ENCODE measurements at regions not wholly inside any gene's neighbourhood (a gene's known extent, or its start where the extent isn't known, plus 50 kb on each side); places are given as distances from the start of the nearest gene placed in this dataset.

DNA sequence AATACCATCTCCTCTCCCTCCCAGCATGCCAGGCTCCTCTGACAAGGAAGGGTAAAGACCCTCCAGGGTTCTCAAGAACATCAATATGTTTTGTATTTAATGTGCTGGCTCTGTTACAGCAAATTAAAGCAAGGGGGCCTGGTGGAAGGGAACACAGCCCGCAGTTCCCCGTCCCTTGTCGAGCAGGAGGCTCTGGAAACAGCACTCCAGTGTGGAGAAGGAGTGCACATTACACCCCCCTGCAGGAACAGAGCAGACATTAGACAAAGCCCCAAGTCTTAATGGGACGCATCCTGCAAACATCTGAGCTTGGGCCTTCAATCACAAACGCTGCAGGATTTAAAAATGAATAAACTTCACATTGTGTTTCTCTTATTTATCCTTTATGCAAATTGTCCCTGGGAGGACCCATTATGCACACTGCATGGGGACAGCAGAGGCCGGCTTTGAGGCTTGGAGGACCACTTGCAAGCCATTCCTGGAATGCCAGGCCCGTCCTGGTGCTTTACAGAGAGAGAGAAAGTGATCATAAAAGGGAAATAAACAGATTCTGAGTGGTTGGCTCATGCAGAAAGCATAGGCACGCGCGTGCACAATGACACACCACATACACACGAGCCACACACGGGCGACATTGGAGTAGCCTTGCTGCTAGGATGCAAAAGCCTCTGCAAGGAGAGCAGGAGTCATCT is 328.7 kb downstream of the SMAD2 start:
- DNase-seq (ENCODE audit: low read depth): no peak

DNA sequence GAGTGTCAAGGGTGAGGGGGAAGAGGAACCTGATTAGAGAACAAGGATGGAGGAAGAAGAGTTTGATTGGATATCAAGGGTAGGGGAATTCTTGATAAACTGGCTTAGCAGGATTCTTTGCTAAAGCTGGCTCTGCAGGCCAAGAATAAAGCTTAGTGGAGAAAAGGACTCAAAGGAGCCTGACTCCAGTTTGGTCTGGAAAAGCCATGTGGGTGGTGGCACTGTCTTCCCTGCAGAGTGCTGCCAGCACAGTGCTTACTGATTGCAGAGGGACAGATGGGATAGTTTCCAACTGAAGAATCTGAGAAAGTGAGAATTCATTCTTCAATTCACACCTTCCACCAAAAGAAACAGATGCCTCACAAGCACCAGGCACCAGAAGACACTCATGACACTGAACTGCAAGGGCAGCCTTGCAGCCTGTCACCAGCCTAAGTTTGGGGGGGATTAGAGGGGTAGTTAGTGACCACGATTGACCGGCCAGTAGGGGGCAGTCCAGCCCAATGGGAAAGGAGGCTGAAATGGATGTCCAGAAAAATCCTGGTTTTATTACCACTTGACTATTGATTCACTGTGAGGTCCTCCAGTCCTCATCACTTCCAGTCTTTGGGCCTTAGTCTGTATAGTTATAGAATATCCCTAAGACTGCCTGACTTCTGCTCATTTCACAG is 334.5 kb downstream of the SMAD2 start:
- no peak for DNase-seq (ENCODE audit: low read depth)

DNA sequence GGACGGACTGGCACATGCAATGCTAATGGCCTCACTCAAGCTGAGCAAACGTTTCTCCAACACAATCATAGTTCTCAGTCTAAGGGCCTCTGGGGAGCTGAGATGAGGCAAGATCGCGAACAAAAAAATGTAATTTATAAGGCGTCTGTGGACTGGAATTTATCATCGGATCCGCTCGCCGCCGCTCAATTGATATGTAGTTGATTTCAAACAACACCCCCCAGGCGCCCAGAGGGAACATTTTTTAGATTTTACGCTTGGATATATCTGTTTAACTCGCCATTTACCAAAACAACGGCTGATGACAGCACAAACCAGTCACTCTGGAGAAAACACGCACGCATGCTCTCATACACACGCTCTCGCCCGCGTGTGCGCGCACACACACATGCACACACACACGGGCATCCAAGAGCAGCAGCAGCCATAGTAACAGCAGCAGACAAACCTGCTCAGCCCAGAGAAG is 335.8 kb downstream of the SMAD2 start:
- DNase-seq (ENCODE audit: low read depth): no peak

DNA sequence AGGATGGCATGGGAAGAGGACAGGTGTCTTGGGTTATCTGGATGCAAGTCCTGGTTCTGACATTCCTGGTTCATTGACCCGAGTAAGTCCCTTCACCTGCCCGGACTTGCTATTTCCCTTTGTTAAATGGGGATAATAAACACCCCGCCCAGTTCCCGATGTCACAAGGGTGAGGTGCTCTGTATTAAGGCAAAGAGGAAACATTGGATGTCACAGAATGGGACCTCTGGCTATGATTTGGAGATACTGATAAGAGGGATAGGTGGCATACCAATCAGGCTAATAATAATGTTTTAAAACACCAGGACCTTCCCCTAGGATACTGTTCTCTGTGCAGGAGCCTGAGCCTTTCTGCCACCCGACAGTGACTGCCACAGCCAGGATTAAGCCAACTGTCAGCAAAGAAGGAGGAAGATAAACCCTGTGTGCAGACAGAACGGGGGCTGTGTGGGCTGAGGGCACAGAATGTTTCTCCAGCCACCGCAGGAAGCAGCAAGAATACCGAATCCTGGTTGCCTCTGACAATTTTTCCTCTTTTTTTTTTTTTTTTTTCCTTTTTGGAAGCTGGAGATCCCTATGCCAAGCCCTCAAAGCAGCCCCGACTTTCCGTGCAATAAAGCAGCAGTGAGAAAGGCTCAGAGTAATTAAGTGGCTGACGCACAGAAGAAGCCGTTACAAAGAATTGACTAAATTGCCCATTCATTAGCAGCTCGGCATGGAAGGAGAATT is 336.6 kb downstream of the SMAD2 start:
- DNase-seq (ENCODE audit: low read depth): no peak

DNA sequence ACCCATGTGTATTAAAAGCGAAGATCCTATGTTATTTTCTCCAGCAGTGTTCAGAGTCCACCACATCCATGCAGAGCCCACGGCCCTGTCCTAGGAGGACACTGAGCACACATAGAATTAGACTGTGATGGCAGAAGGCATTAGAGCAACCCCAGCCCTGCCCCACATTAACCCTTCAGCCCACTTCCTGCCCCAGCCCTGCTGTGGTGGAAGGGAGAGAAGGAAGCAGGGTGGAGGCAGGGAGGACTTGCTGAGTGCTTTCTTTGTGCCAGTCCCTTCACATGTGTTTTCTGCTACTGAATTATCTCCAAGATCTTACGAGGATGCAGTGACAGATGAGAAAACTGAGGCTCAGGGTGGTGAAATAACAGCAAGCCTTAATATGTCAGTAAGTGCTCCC is 339.0 kb downstream of the SMAD2 start:
- no peak for DNase-seq (ENCODE audit: low read depth)

DNA sequence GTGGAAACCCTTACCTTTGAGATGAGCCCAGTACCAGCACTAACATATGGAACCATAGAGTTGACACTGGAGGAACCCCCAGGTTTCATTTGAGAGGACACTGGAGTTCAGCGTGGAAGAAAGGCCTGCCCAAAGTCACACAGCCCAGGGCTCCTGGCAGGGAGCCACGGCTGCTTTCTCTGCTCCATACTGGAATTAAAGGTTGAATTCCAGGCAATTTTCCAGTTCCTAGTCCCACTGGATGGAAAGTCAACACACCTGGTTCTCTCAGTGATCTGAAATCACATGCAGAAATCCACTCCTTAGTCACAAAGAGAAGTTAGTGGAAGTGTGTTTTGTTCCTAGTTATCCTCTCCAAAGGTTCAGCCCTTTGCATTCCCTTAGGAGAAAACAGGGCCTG is 336.1 kb upstream of the SKOR2 start:
- DNase-seq (ENCODE audit: low read depth): no peak

DNA sequence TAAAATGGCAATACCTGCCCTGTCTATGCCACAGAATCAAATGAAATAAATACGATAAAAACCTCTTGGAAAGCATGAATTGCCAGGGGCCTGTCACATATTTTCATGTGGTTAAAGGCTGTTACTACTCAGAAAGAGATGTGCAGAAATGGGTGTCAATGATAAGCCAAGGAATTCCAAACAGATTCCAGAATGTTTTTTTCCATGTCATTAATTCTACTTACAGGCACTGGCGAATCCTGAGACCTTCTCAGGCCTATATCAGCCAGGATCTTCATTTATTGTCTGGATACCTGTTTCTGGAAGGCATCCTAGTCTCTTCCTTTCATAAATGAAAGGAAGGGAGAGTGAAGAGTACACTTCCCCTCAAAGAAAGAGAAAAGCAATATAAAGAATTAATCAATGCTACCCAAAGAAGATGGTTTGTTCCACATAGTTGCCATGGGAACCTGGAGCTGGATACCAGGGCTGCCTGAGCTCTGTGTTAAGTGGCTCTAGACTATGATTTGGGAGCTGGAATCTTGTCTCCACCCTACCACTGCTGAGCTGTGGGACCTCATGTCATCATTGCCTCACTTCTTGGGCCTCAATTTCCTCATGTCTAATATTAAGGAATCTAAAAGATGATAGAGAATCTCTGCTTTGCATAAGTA is 335.1 kb upstream of the SKOR2 start:
- no peak for DNase-seq (ENCODE audit: low read depth)

DNA sequence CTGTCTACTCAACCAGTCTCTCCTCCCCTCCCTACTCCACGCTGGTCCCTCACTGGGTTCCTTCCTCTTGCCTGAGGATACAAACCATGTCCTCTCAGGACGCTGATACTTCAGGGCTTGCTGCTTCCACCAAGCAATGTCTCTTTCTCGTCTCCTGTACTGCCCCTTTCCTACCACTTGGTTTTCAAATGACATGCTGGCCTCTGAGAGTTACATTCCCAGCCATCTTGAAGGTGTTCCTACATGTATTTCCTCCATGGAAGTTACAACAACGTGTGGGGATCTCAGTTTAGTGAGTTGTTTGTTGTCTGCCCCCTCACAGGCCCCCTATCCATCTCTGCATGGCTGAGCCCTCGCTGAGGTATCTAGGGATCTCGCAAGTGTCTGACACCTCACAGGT is 334.5 kb upstream of the SKOR2 start:
- no peak for DNase-seq (ENCODE audit: low read depth)

DNA sequence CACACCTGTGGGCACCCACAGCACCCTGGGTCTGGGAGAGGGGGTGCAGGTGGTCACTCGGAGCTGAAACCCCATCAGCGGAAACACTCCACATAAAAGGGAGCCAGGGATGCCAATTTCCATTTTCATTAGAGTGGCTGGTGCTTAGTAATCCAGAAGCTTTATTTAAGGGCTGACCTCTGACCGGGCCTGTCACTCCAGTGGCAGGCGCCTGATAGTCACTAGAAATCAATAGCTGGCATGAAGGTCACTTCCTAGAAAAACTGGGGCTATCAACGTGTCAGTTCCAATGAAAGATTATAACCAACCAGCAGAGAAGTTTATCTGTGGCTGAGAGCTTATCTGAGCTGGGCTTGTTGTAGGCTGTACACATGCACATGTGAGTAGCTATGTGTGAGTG is 333.7 kb upstream of the SKOR2 start:
- DNase-seq (ENCODE audit: low read depth): no peak

DNA sequence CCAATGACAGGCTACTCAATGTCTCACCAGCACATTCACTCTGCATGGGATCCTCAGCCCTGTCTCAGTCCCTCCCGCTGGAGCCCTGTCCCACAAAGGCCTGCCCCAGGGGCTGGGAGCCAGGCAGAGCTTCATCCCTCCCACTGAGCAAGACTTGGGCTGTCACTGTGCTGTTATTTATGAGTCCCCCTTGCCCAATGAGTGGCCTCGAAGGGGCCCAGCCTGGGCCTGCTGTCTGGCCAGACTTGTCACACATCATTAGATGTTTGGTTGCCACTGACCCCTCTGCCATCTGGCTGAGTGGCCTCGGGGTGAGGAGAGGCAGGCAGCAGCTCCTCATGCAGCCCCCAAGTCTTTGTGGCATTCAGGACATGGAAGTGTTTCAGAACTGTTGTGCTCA is 330.6 kb upstream of the SKOR2 start:
- no peak for DNase-seq (ENCODE audit: low read depth)

DNA sequence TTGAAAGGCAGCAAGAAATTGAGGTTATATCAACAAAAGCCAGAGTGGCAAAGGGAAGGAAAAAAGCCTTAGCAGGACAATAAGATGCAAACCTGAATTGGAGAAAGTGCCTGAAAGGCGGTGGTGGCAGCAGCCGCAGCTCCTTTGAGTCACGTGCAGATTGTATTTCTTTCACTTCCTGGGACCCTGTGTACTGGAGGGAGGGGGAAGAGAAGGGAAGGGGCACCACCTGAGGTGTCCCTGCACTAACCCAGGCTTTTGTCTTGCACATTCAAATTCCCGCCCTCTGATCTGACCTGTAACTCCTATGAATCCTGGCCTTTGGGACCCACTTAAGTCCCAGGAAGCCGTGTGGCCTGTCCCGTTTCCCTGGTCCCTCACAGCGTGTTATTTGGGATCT is 326.1 kb upstream of the SKOR2 start:
- DNase-seq (ENCODE audit: low read depth): no peak

DNA sequence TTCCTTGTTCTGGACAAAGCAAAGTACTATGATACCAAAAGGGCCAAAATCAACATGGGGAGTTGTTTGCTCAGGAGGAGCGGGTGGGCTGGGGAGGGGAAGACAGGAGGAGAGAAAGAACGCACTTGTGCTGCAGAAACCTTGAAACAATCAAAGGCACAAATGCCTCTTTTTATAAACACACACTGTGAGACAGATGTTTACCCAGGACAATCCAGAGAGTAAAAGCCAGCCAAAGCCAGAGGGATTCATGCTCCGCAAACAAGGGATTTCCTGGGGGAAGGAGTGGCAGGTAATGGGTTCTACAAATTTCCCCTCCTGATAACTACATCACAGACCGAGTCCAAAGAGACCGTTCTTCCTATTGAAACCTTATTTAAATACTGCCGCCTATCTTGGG is 323.5 kb upstream of the SKOR2 start:
- DNase-seq (ENCODE audit: low read depth): no peak

DNA sequence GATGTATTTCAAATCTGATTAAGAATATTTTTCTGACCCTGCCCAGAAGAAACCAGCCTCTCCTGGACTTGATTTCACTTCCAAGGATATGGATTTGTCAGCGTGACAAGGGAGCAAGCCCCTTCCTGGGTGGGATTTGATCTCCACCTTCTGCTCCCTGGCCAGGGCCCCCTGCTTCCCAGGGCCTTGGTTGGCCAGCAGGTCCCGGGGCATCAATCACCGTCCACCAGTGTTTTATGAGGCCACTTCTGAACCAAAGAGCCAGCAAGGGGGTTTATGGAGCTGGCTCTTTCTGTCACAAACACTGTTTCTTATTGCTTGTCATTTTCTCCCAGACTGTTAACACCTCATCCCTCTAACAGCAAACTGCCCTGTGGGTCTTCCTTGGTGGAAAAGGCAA is 320.5 kb upstream of the SKOR2 start:
- DNase-seq (ENCODE audit: low read depth): no peak

DNA sequence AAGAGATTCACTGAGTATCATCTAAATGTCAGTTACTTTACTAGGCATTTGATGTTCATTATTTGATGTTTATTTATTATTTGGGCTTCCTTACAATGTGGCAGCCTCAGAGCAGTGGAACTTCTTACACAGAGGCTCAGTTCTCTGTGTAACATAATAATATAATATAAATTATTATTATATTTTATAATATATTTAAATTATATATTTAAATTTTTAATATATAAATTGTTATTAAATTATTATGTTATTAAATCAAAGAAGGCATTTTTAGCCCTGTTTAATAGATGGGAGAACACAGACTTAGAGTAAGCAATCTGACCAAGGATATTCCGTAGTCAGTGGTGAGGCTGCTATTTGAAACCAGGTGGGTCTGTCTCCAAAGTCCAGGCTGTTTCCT is 315.3 kb upstream of the SKOR2 start:
- DNase-seq (ENCODE audit: low read depth): no peak

DNA sequence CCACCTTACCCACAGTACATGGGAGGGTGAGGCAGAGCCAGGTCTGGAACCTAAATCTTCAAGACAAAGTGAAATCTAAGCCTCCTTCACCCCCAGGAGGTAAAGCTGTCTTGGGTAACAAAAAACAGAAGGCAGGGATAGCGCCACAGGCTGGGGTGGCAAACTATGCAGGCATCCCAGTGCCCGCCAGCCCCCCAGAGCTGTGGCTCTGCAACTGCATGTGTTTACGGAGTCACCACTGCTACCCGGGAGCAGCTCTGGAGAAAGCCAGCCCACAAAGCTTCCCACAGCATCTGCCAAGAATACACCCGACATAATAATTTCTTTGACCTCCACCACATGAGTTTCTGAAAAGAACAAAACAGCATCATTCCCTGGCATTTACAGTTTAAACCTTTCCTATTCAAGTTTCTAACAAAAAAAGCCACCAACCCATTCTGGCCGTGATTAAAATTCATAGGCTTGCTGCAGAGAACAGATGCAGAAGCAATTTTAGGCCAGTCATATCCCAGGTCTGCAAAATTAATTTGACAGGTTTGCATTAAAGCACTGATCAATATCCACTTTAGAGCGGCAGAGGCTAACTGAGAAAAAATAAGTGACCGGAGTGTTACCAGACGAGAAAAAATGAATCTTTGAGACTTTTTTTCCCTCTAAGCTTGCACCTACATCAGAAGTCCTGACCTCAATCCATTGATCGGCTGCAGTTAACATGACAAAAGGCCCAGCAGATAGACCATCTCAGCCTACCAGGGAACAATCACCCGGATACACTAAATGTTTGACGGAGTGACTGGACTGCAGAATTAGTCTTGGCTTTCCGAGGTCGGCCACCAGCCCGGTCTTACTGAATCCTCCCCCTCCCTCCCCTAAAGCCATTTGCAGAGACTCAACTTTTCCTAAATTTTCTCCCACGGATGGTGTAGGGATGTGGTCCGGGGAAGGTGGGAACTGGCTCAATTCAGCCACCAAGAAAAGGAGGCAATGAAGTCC is 309.6 kb upstream of the SKOR2 start:
- DNase-seq (ENCODE audit: low read depth): no peak

DNA sequence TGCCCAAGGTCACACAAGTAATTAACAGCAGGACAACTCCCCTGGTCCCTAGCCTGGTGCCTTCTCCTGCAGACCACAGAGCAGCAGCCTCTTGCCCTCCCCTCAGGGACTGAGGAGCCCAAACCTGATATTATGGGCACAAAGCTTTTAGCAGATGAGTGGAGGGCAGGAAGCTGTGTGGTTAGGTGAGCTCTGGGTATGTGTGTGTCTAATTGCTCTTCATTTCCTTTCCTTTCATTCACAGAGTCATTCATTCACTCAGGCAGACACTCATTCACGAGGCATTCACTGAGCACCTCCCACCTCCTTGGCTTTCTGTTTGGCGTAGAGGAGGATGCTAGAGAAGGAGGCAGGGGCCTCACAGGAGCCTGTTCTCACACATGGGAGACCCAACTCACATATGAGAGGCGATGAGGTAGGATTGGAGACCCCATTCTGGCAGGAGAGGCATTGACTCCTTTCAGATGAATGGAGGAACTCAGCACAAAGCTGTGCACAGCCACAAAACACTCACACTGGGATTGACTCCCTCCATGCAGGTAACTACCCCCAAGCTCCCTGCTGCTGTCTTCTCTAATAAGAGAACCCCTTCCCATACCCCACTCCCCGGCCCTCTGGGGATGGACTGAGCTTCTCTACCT is 306.8 kb upstream of the SKOR2 start:
- no peak for DNase-seq (ENCODE audit: low read depth)

DNA sequence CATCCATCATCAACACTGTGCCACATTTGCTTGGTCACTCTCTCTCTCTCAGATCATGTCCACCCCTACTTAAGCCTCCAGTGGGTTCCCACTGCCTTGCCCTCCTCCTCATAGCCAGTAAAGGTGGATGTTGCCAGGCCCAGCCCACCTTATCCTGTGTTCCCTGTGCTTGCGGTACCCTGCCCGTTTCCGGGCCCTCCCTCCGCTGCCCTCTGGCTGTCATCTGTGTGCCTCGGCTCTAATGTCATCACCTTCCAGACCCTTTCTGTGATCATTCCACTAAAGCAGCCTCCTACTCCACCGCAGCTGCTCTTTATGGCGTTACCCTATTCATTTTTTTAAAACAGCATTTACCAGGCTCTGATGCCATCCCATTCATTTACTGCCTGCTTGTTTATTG is 305.7 kb upstream of the SKOR2 start:
- no peak for DNase-seq (ENCODE audit: low read depth)

DNA sequence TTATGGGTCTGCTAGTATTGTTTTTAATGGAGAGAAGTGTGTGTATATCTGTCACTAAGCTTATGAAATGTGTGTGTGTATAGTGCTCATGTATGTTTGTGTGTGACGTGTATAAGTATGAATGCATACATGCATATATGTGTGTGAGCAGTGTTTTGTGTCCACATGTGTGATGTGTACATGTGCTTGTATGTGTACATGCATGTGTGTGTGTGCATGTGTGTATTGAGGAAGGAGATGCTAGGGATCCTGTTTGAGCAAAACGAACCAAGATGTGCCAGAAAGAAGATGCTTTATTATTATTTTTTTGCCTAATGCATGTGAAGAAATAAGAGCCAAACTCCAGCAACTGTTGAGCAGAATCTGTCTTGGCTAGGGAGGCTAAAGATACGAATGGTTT is 301.3 kb upstream of the SKOR2 start:
- no peak for DNase-seq (ENCODE audit: low read depth)

DNA sequence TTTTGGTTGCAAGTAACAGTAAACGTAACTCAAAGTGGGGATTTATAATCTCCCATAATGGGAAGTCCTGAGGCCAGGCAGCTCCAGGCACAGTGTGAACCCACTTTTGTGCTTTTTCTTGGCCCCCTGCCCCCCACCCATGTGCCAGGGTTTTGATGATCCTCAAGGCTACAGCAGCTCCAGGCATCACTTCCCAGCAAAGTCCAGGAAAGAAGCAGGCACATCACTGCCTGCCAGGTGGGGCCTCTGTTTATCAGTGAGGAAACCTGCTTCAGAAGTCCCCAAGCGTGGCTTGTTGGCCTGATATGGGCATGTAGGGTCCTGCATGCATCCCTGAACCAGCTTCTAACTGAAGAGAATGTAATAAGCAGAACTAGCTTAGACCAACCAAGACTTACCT is 299.2 kb upstream of the SKOR2 start:
- DNase-seq (ENCODE audit: low read depth): no peak

DNA sequence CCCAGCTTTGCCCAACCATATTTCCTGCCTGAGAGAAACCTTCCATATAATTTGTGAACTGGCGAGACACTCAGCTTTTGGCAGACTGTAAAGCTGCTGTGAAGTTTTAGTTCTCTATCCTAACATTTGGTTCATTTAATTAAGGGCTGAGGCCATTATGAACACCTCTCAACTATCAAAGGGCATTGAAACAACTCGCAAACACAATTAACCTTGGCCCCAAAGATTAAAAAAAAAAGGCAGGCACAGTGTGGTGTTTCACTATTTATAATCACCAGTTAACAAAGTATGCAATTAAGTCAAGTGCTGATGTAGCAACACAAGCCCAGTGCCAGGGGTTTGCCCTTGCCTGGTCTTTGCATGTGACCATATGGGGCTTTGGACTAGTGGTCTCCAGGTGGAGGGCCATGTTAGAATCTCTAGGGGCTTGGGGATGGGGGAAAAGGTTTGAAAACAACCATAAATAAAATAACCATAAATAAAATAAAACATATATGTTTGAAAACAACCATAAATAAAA is 297.6 kb upstream of the SKOR2 start:
- no peak for DNase-seq (ENCODE audit: low read depth)
